B cell (primary cell): ENCODE measurements at regions not wholly inside any gene's neighbourhood (a gene's known extent, or its start where the extent isn't known, plus 50 kb on each side); places are given as distances from the start of the nearest gene placed in this dataset.
"Not testable (repeated sequence)": the region's sequence is repeated elsewhere in the genome, so short reads cannot be mapped to it uniquely, and the experiment has no call there.

Experiments
- ATAC-seq: fragments of 200-7000 bp; cut with Tn5 transposase; one replicate; pipeline ENCODE4 v1.10.0; 2021; ENCODE audit warnings: low read depth, mild to moderate bottlenecking, moderate number of reproducible peaks, moderate library complexity
- CTCF ChIA-PET: fragments of 350-600 bp; sonication (Branson Sonifier 250); formaldehyde crosslinking; loops from one replicate; lab custom pipeline; 2021; ENCODE audit warnings: antibody characterized with exemption, inconsistent platforms; lab: Charles Lee
- POLR2A ChIA-PET: fragments of 350-600 bp; sonication (Branson Sonifier 250); formaldehyde crosslinking; loops from one replicate; lab custom pipeline; 2021; ENCODE audit warnings: antibody characterized with exemption; lab: Charles Lee
- DNase-seq: peaks from one replicate; pipeline ENCODE4 v3.0.0; 2013
- H2AFZ ChIP-seq: 2 replicates; pipeline ENCODE4 v1.6.1; 2012; ENCODE audit warnings: mild to moderate bottlenecking, low read depth, low read length; ENCODE audit not compliant: insufficient read depth, poor library complexity, severe bottlenecking
- H3K27ac ChIP-seq, 2 donors: 1 replicate in 1 of 2; 2 replicates in 1 of 2; pipeline ENCODE4 v1.5.1; 2012 to 2013; ENCODE audit warnings: low read length in 2 of 2, mild to moderate bottlenecking in 2 of 2, moderate library complexity in 1 of 2
- H3K27me3 ChIP-seq, 4 experiments: fragments of 200-600 bp in 1 of 4; sonication (generic) in 1 of 4; replicated peaks in 1 of 4; 1 replicate in 2 of 4; 2 replicates in 2 of 4; pipeline versions ENCODE4 v1.6.1 to v1.7.0; 2013 to 2016; ENCODE audit warnings: low read length in 3 of 4, mild to moderate bottlenecking in 2 of 4, mixed read lengths in 1 of 4, moderate library complexity in 1 of 4; ENCODE audit not compliant: insufficient read depth in 4 of 4, control insufficient read depth in 3 of 4; ENCODE audit errors: control extremely low read depth in 1 of 4
- H3K36me3 ChIP-seq, 2 experiments: replicated peaks in 1 of 2; 1 replicate in 1 of 2; 2 replicates in 1 of 2; pipeline versions ENCODE4 v1.6.1 to v1.7.1; 2013; ENCODE audit warnings: low read length in 1 of 2; ENCODE audit not compliant: insufficient read depth in 2 of 2, control insufficient read depth in 1 of 2; ENCODE audit errors: control extremely low read depth in 1 of 2, extremely low read depth in 1 of 2
- H3K4me1 ChIP-seq, 2 donors: fragments of 200-600 bp in 1 of 2; sonication (generic) in 1 of 2; 1 replicate in 1 of 2; 2 replicates in 1 of 2; pipeline versions ENCODE4 v1.5.1 to v1.6.1; 2013 to 2017; ENCODE audit warnings: low read length in 2 of 2; ENCODE audit not compliant: control insufficient read depth in 2 of 2, insufficient read depth in 2 of 2
- H3K4me2 ChIP-seq: replicated peaks from 2 replicates; pipeline ENCODE3; 2012; ENCODE audit warnings: mild to moderate bottlenecking, low read depth, low read length; ENCODE audit not compliant: poor library complexity, severe bottlenecking
- H3K4me3 ChIP-seq, 5 experiments: fragments of 200-600 bp in 1 of 5; sonication (generic) in 1 of 5; 1 replicate in 3 of 5; 2 replicates in 2 of 5; pipeline versions ENCODE4 v1.5.1 to v1.7.0; 2011 to 2016; ENCODE audit warnings: low read length in 4 of 5, mild to moderate bottlenecking in 4 of 5, low read depth in 2 of 5, control low read depth in 1 of 5, moderate library complexity in 1 of 5; ENCODE audit not compliant: insufficient read depth in 1 of 5; ENCODE audit errors: control extremely low read depth in 1 of 5, extremely low read depth in 1 of 5
- H3K79me2 ChIP-seq: fragments of 200-600 bp; sonication (generic); one replicate; pipeline ENCODE4 v1.6.0; 2016; ENCODE audit warnings: low read length; ENCODE audit not compliant: control insufficient read depth, insufficient read depth
- H3K9ac ChIP-seq: fragments of 200-600 bp; sonication (generic); 2 replicates; pipeline ENCODE4 v1.6.1; 2017; ENCODE audit warnings: mild to moderate bottlenecking, low read length, moderate library complexity
- H3K9me3 ChIP-seq, 3 donors: one replicate each; pipeline versions ENCODE4 v1.6.1 to v1.7.1; 2013; ENCODE audit warnings: low read length in 2 of 3; ENCODE audit not compliant: control insufficient read depth in 2 of 3, insufficient read depth in 1 of 3; ENCODE audit errors: control extremely low read depth in 1 of 3
- H4K20me1 ChIP-seq: 2 replicates; pipeline ENCODE4 v1.6.0; 2012; ENCODE audit warnings: mild to moderate bottlenecking, low read length; ENCODE audit not compliant: insufficient read depth, control insufficient read depth, poor library complexity, severe bottlenecking
- H3K27ac Mint-ChIP-seq: one replicate; pipeline ENCODE4 v1.8.0; 2021; ENCODE audit warnings: mixed read lengths
- H3K27me3 Mint-ChIP-seq: one replicate; pipeline ENCODE4 v1.8.0; 2021; ENCODE audit warnings: mixed read lengths
- H3K4me1 Mint-ChIP-seq: one replicate; pipeline ENCODE4 v1.8.0; 2021; ENCODE audit warnings: mixed read lengths
- H3K4me3 Mint-ChIP-seq: one replicate; pipeline ENCODE4 v1.8.0; 2021; ENCODE audit warnings: mixed read lengths
- H3K9me3 Mint-ChIP-seq: one replicate; pipeline ENCODE4 v1.8.0; 2022; ENCODE audit warnings: mixed read lengths; ENCODE audit not compliant: insufficient read depth
- CTCF ChIP-seq: fragments of 200-600 bp; IDR thresholded peaks from one replicate; pipeline ENCODE4 v1.8.0; 2022; ENCODE audit warnings: antibody characterized with exemption, mild to moderate bottlenecking
- EZH2 ChIP-seq: IDR thresholded peaks from 2 replicates; pipeline ENCODE4 v1.6.1; 2012; ENCODE audit warnings: borderline replicate concordance, low read depth, mild to moderate bottlenecking, moderate library complexity, low read length; ENCODE audit not compliant: insufficient read depth, poor library complexity, severe bottlenecking
- WGBS: methylation state at CpG from one replicate; pipeline ENCODE4 v1.1.5; 2013; ENCODE audit warnings: missing lambda C conversion rate; ENCODE audit not compliant: insufficient coverage; 5-methylcytosine and 5-hydroxymethylcytosine counted together
- intact Hi-C: fragments of 100-400 bp; cut with micrococcal nuclease; formaldehyde crosslinking; loops from one replicate; pipeline ENCODE4 v1.10.0; 2022

GRCh38 chr3:22704571-22705354 is 498.4 kb upstream of the UBE2E2 start:
- intact Hi-C loops, result no loop called here
- 100% methylated on average over 2 of the region's 6 CpGs for WGBS
- Histone ChIP-seq H2AFZ (no peak overlapping the region), H3K27me3 (no peaks in the 10 kb centered on the region), H3K4me1 (no peaks in the 10 kb centered on the region), H3K36me3 (no peaks in the 10 kb centered on the region), H3K79me2 (no peaks in the 10 kb centered on the region), H3K9me3 (peaks cover 0 to 11% (median 0%) of the 10 kb centered on the region in 3 donors), H4K20me1 (no peaks in the 10 kb centered on the region), H3K4me3 (no peak overlapping the region), H3K4me2 (no peak overlapping the region), H3K27ac (no peak overlapping the region), H3K9ac (no peak overlapping the region)
- Mint-ChIP-seq H3K27ac (no peak overlapping the region), H3K4me3 (no peak overlapping the region), H3K9me3 (no peaks in the 10 kb centered on the region), H3K27me3 (no peaks in the 10 kb centered on the region), H3K4me1 (no peaks in the 10 kb centered on the region)
- no peak for ATAC-seq
- no peak for DNase-seq
- no peak for TF ChIP-seq CTCF
- TF ChIP-seq EZH2, result no peak
- POLR2A ChIA-PET, result no interaction called here
- CTCF ChIA-PET, result no interaction called here

- H3K27me3 Mint-ChIP-seq, H3K4me1 Mint-ChIP-seq, H3K79me2 ChIP-seq, H3K36me3 ChIP-seq, H2AFZ ChIP-seq, H3K4me1 ChIP-seq, H3K4me3 ChIP-seq, H3K27ac Mint-ChIP-seq, intact Hi-C loops, DNase-seq, POLR2A ChIA-PET, CTCF ChIA-PET, H4K20me1 ChIP-seq, H3K27ac ChIP-seq, H3K9ac ChIP-seq, ATAC-seq, H3K4me2 ChIP-seq, H3K4me3 Mint-ChIP-seq, H3K9me3 Mint-ChIP-seq, H3K27me3 ChIP-seq: not testable (repeated sequence)
- peaks cover 0 to 11% (median 1%) of the 10 kb centered on the region in 3 donors for H3K9me3 ChIP-seq
- WGBS, result 93% methylated on average over 10 of the region's 10 CpGs
Observed at GRCh38 chr3:22706922-22707321, 496.2 kb upstream of the UBE2E2 start.
